ENCODE measurements at regions not wholly inside any gene's neighbourhood (a gene's known extent, or its start where the extent isn't known, plus 50 kb on each side); places are given as distances from the start of the nearest gene placed in this dataset.
"Not testable (repeated sequence)": the region's sequence is repeated elsewhere in the genome, so short reads cannot be mapped to it uniquely, and the experiment has no call there.

DNA sequence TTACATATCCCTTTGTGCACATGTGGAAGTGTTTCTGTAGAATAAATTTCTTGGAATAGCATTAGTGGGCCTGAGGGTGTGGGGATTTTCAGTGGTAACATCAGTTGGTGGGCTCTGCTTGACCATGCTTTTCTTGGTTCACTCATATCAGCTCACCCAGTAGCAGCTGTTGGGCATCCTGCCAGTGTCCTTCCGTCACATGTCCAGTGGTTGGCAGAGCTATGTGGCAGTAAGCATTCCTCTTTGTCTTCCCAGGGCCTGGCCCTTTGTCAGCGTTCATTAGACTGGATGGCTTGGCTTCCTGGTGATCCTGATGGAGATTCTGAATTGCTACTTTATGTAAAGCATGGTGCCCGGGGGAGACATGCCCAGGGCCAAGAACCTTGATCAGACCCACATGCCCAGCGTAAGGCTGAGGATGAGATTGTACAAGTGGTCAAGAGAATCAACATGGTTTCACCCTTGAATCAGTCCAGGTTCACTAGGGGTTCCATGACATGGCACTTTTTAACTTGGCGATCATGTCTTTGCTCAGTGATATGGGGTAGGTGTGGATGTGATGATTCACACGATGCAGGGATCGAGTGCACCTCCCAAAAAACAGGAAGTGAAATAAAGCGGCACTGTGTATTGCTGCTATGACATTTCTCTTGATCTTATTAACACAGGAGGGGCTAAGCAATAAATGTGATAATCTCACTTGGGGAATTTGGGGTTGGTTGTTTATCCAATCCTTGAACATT is 72.1 kb upstream of the IGFBP7 start:
- Histone ChIP-seq H3K36me3 (ENCODE audit: control insufficient read depth in 1 of 2, insufficient read depth in 2 of 2, low read depth in 1 of 2, low read length in 2 of 2) (no peaks in the 10 kb centered on the region), H3K9ac (ENCODE audit: low read length) (no peak overlapping the region), H4K8ac (ENCODE audit: low read length) (no peak overlapping the region), H3K79me1 (replicated peaks; ENCODE audit: low read length, poor library complexity, severe bottlenecking) (no peaks in the 10 kb centered on the region), H2AK5ac (ENCODE audit: low read length, severe bottlenecking) (no peak overlapping the region), H3K27me3 (ENCODE audit: control insufficient read depth in 1 of 2, insufficient read depth in 1 of 2, low read length in 2 of 2) (peaks cover 0 to 2% of the 10 kb centered on the region in 2 experiments), H3K4me2 (ENCODE audit: low read length, poor library complexity, severe bottlenecking) (no peak overlapping the region), H2AFZ (ENCODE audit: low read depth, low read length) (no peak overlapping the region), H2BK15ac (ENCODE audit: low read depth, poor library complexity, severe bottlenecking) (no peak overlapping the region), H2BK120ac (ENCODE audit: low read depth, low read length) (no peak overlapping the region), H3K27ac (ENCODE audit: low read length, poor library complexity, severe bottlenecking) (no peak overlapping the region), H3K14ac (ENCODE audit: low read length in 2 of 2) (no peak overlapping the region), H3K4me3 (ENCODE audit: insufficient read depth in 1 of 2, low read depth in 1 of 2, low read length in 2 of 2) (no peak overlapping the region), H2BK5ac (ENCODE audit: low read depth, low read length, poor library complexity, severe bottlenecking) (no peak overlapping the region), H4K91ac (ENCODE audit: low read length) (no peak overlapping the region), H3K4ac (ENCODE audit: low read depth in 1 of 2, low read length in 2 of 2) (no peak overlapping the region), H3K9me3 (ENCODE audit: control insufficient read depth, low read length) (no peaks in the 10 kb centered on the region), H3K18ac (ENCODE audit: low read depth in 1 of 2, low read length in 2 of 2) (no peak overlapping the region), H3K4me1 (ENCODE audit: control insufficient read depth, insufficient read depth, low read depth, low read length) (peaks cover 6% of the 10 kb centered on the region), H3K23ac (ENCODE audit: low read length in 2 of 2) (no peak overlapping the region), H2BK12ac (ENCODE audit: low read length in 2 of 2) (no peak overlapping the region)
- 95% methylated on average over 8 of the region's 8 CpGs for WGBS
- no peak for DNase-seq

DNA sequence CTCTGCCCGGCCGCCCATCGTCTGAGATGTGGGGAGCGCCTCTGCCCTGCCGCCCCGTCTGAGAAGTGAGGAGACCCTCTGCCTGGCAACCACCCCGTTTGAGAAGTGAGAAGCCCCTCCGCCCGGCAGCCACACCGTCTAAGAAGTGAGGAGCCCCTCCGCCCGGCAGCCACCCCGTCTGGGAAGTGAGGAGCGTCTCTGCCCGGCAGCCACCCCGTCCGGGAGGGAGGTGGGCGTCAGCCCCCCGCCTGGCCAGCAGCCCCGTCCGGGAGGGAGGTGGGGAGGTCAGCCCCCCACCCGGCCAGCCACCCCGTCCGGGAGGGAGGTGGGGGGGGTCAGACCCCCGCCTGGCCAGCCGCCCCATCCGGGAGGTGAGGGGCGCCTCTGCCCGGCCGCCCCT is 63.0 kb upstream of the IGFBP7 start:
- not testable (repeated sequence) for H3K4me1 ChIP-seq (ENCODE audit: control insufficient read depth, insufficient read depth, low read depth, low read length); H3K23ac ChIP-seq (ENCODE audit: low read length in 2 of 2); H2BK15ac ChIP-seq (ENCODE audit: low read depth, poor library complexity, severe bottlenecking); H2AFZ ChIP-seq (ENCODE audit: low read depth, low read length); H3K14ac ChIP-seq (ENCODE audit: low read length in 2 of 2); H3K4me2 ChIP-seq (ENCODE audit: low read length, poor library complexity, severe bottlenecking); H2BK12ac ChIP-seq (ENCODE audit: low read length in 2 of 2); H2BK120ac ChIP-seq (ENCODE audit: low read depth, low read length); H3K9ac ChIP-seq (ENCODE audit: low read length); H4K8ac ChIP-seq (ENCODE audit: low read length); H2BK5ac ChIP-seq (ENCODE audit: low read depth, low read length, poor library complexity, severe bottlenecking); H3K4me3 ChIP-seq (ENCODE audit: insufficient read depth in 1 of 2, low read depth in 1 of 2, low read length in 2 of 2); H3K4ac ChIP-seq (ENCODE audit: low read depth in 1 of 2, low read length in 2 of 2); H3K36me3 ChIP-seq (ENCODE audit: control insufficient read depth in 1 of 2, insufficient read depth in 2 of 2, low read depth in 1 of 2, low read length in 2 of 2); H3K27ac ChIP-seq (ENCODE audit: low read length, poor library complexity, severe bottlenecking); H3K9me3 ChIP-seq (ENCODE audit: control insufficient read depth, low read length); DNase-seq; H3K79me1 ChIP-seq (replicated peaks; ENCODE audit: low read length, poor library complexity, severe bottlenecking); H4K91ac ChIP-seq (ENCODE audit: low read length); H3K18ac ChIP-seq (ENCODE audit: low read depth in 1 of 2, low read length in 2 of 2); H3K27me3 ChIP-seq (ENCODE audit: control insufficient read depth in 1 of 2, insufficient read depth in 1 of 2, low read length in 2 of 2); H2AK5ac ChIP-seq (ENCODE audit: low read length, severe bottlenecking)
- 94% methylated on average over 17 of the region's 30 CpGs for WGBS

DNA sequence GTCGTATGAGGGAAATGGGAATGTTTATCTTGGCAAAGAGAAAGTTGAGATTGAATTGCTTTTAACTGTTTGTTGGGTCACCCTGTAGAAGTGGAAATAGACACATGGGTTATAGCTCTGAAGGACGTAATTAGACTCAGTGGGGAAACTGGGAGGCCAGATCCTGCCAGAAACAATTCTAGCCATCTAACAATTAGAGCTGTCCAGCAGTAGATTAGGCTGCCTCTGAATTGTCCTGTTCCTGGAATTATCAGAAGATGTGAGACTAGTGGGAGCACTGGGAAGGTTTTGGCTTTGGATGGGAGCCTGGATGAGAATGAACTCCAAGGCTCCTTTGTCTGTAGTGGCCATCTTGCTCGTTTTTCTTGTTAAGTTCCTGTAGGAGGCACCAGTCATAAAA is 61.9 kb upstream of the IGFBP7 start:
- no peak overlapping the region for H3K14ac ChIP-seq (ENCODE audit: low read length in 2 of 2)
- no peaks in the 10 kb centered on the region for H3K9me3 ChIP-seq (ENCODE audit: control insufficient read depth, low read length)
- no peak overlapping the region for H2BK12ac ChIP-seq (ENCODE audit: low read length in 2 of 2)
- no peaks in the 10 kb centered on the region for H3K36me3 ChIP-seq (ENCODE audit: control insufficient read depth in 1 of 2, insufficient read depth in 2 of 2, low read depth in 1 of 2, low read length in 2 of 2)
- no peak overlapping the region for H3K4ac ChIP-seq (ENCODE audit: low read depth in 1 of 2, low read length in 2 of 2)
- H3K4me3 ChIP-seq (ENCODE audit: insufficient read depth in 1 of 2, low read depth in 1 of 2, low read length in 2 of 2) = no peak overlapping the region
- H2BK5ac ChIP-seq (ENCODE audit: low read depth, low read length, poor library complexity, severe bottlenecking) = no peak overlapping the region
- no peak overlapping the region for H4K8ac ChIP-seq (ENCODE audit: low read length)
- no peak for DNase-seq
- peaks cover under 1 to 3% of the 10 kb centered on the region in 2 experiments for H3K27me3 ChIP-seq (ENCODE audit: control insufficient read depth in 1 of 2, insufficient read depth in 1 of 2, low read length in 2 of 2)
- no peak overlapping the region for H3K23ac ChIP-seq (ENCODE audit: low read length in 2 of 2)
- H3K79me1 ChIP-seq (replicated peaks; ENCODE audit: low read length, poor library complexity, severe bottlenecking) = no peaks in the 10 kb centered on the region
- no peak overlapping the region for H2BK120ac ChIP-seq (ENCODE audit: low read depth, low read length)
- H3K27ac ChIP-seq (ENCODE audit: low read length, poor library complexity, severe bottlenecking) = no peak overlapping the region
- no peak overlapping the region for H2AK5ac ChIP-seq (ENCODE audit: low read length, severe bottlenecking)
- no peak overlapping the region for H3K18ac ChIP-seq (ENCODE audit: low read depth in 1 of 2, low read length in 2 of 2)
- WGBS = 82% methylated on average over 3 of the region's 3 CpGs
- H2BK15ac ChIP-seq (ENCODE audit: low read depth, poor library complexity, severe bottlenecking) = no peak overlapping the region
- H3K4me2 ChIP-seq (ENCODE audit: low read length, poor library complexity, severe bottlenecking) = no peak overlapping the region
- H3K9ac ChIP-seq (ENCODE audit: low read length) = no peak overlapping the region
- no peaks in the 10 kb centered on the region for H3K4me1 ChIP-seq (ENCODE audit: control insufficient read depth, insufficient read depth, low read depth, low read length)
- H2AFZ ChIP-seq (ENCODE audit: low read depth, low read length) = no peak overlapping the region
- no peak overlapping the region for H4K91ac ChIP-seq (ENCODE audit: low read length)

DNA sequence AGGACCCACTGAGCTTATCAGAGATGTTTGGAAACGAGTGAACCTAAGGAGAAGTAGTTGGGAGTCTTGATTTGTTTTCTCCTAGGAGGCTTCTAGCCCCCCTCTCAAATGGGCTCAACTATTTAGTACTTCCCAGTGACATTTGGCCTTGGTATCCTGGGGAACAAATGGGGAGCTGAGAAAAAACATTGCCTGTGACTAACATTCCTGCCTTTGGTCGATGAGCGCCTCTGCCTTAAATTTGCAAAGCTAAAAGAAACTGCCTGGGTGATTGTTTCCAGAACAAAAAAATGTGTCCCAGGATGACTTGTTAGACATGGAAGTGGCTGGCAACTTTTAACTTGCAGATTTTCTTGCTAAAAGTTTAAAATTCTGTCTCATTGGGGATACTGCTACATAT is 58.8 kb upstream of the IGFBP7 start:
- Histone ChIP-seq H3K14ac (ENCODE audit: low read length in 2 of 2) (no peak overlapping the region), H3K9me3 (ENCODE audit: control insufficient read depth, low read length) (no peaks in the 10 kb centered on the region), H3K23ac (ENCODE audit: low read length in 2 of 2) (no peak overlapping the region), H2BK15ac (ENCODE audit: low read depth, poor library complexity, severe bottlenecking) (no peak overlapping the region), H2BK12ac (ENCODE audit: low read length in 2 of 2) (no peak overlapping the region), H2BK5ac (ENCODE audit: low read depth, low read length, poor library complexity, severe bottlenecking) (no peak overlapping the region), H3K36me3 (ENCODE audit: control insufficient read depth in 1 of 2, insufficient read depth in 2 of 2, low read depth in 1 of 2, low read length in 2 of 2) (no peaks in the 10 kb centered on the region), H4K91ac (ENCODE audit: low read length) (no peak overlapping the region), H3K4me2 (ENCODE audit: low read length, poor library complexity, severe bottlenecking) (no peak overlapping the region), H3K27me3 (ENCODE audit: control insufficient read depth in 1 of 2, insufficient read depth in 1 of 2, low read length in 2 of 2) (peaks cover 14 to 27% of the 10 kb centered on the region in 2 experiments), H3K4me3 (ENCODE audit: insufficient read depth in 1 of 2, low read depth in 1 of 2, low read length in 2 of 2) (no peak overlapping the region), H2AFZ (ENCODE audit: low read depth, low read length) (no peak overlapping the region), H3K79me1 (replicated peaks; ENCODE audit: low read length, poor library complexity, severe bottlenecking) (no peaks in the 10 kb centered on the region), H2BK120ac (ENCODE audit: low read depth, low read length) (no peak overlapping the region), H2AK5ac (ENCODE audit: low read length, severe bottlenecking) (no peak overlapping the region), H3K4me1 (ENCODE audit: control insufficient read depth, insufficient read depth, low read depth, low read length) (peaks cover 2% of the 10 kb centered on the region), H4K8ac (ENCODE audit: low read length) (no peak overlapping the region), H3K4ac (ENCODE audit: low read depth in 1 of 2, low read length in 2 of 2) (no peak overlapping the region), H3K18ac (ENCODE audit: low read depth in 1 of 2, low read length in 2 of 2) (no peak overlapping the region), H3K9ac (ENCODE audit: low read length) (no peak overlapping the region), H3K27ac (ENCODE audit: low read length, poor library complexity, severe bottlenecking) (no peak overlapping the region)
- DNase-seq = no peak
- WGBS = 44% methylated on average over 2 of the region's 3 CpGs

Measured in mesenchymal stem cell (in vitro differentiated cells and primary cell).